Cerebellar cortex (tissue), 1 donor: ENCODE measurements at regions not wholly inside any gene's neighbourhood (a gene's known extent, or its start where the extent isn't known, plus 50 kb on each side); places are given as distances from the start of the nearest gene placed in this dataset.

Experiments used
- DNase-seq: peaks from one replicate; pipeline ENCODE4 v3.0.0-alpha.2; 2015; ENCODE audit warnings: low spot score

- peak; percentile 5 for DNase-seq
Measured at GRCh38 chr5:125175348-125176004, 429.0 kb upstream of the ZNF608 start.

DNA sequence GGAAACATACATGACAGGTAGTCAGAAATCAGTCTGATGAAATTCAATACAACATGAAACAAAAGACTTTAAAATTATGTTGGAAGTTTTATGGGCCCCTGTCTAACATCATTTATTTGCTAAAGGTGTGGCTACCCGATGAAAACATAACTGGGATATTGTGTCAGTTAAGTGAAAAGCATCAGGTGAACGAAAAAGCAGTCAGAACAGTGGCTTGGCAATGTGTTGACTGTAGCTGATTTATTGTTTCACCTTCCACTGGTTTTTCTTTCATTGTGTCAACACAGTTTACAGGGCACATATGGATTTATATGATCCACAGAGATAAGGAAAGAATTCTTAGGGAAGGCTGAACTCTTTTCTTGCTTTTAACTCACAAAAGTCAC lies 429.6 kb upstream of the ZNF608 start:
- peak; percentile 1 for DNase-seq

DNA sequence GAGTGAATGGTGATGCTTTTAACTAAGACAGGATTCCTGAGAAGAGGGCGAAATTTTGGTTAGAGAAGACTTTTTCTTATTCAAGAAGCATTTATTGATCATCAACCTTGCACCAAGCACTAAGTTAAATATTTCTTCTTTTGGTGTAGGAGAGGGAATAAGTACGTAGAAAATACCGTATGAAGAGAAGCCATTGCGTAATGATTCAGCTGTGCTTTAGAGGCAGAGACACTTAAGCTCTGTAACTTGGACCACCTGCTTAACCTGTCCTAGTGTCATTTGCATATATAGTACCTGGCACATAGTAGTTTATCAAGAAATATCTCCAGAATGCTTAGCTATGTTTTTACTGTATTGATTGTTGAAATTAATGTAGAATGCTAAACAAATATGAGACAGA lies 430.9 kb upstream of the ZNF608 start:
- no peak for DNase-seq

DNA sequence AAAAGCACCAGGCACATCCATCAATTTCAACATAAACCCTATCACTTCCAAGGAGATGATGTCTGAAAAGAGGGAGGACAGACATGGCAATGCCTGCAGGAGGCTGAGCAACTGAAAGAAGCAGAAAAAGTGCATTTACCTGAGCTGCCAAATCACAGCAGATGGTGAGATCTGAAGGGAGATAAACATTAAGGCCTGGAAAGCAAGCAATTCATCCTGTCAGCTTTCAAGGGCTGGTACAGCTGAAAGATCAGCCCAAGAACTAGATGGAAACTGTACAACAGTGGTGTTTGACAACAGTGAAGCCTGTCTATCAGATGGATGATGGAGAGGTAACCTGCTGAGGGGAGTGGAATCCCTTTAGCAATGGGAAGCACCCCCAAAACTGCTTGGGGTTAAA lies 433.2 kb upstream of the ZNF608 start:
- DNase-seq, result peak; percentile 92

- no peak for DNase-seq
Measured at GRCh38 chr5:125180231-125180829, 433.9 kb upstream of the ZNF608 start.

DNA sequence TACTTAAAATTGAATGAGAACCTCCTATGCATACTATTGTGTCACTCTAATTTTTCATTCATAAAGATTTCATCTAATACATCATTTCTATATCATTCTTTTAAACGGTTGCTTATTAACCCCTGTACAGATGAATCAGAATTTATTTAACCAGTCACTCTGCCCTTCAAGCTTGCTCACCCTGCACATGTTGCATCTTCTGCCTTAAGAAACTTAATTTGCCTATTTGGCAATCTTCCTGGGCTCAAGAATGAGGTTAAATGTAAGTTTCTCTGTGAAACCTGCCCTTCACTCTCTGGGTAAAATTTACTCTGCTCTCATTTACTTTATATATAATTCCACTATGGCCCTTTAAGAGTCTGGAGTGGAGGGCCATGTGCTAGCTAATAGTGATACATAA lies 434.7 kb upstream of the ZNF608 start:
- DNase-seq, result no peak

DNA sequence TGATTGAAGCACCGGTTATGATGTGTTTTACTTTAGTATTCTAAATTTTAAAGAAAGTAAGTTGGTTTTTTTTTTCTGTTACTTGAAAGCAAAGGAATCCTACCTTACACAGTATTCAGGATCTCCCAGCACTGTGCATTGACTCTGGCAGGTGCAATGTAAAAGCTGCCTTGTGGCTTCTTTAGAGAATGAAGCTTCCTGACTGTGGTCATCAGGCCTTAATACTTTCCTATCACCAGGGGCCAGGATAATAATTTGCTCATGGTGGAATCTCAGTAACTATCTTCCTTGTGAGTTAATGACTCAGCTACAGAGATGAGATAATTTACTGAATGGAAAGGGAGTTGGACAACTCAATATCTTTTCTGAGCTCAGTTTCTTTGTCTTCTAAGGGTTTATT lies 435.5 kb upstream of the ZNF608 start:
- DNase-seq, result no peak

DNA sequence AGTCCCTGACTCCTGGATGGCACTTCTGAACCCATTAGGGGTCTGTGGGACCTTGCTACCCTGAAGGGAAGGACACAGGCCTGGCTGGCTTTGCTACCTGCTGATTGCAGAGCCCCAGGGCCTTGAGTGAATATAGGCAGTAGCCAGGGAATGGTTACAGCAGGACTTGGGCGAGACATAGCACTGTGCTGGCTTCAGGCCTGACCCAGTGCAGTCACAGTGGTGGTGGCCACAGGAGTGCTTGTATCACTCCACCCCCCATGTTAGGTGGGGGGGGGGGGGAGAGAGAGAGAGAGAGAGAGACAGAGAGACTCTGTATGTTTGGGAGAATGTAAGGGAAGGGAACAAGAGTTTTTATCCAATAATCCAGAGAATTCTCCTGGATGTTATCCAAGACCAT lies 439.3 kb upstream of the ZNF608 start:
- no peak for DNase-seq

DNA sequence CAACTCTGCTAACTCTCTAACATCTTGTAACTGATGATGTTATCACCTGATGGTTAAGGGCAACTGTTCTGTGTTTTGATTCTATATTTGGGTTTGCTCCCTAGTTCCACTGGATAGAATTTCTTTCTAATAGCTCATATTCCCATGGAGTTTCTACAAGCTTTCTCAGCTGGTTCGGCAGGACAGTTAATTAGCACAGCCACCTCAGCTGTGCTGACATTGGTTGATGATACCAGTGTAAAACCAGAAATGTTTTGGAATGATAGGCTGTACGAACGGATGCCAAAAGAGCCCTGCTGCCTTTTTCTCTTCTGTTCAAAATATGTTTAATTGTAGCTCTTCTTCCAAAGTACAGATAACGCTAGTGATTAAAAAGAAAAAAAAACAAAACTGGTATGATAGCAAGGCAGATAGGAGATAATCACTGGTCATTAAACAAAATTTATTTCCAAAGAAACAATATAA lies 440.5 kb upstream of the ZNF608 start:
- peak; percentile 67 for DNase-seq

DNA sequence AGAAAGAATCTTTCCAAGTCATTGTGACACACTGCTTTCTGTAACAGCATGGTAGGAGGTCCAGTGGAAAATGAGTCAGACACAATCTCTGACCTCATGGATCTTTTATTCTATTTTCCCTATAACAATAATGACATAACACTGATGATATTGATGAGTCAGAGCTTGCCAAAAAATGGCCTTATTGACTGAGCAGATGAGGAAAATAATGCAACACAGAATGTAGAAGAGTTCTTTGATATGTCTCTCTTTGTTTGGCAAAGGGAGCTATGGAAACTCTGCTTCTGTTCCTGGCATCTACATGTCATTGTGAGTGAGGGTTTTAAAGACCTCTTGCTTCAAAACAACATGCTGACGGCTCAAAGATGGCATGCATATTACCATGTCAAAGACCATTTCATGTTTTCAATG lies 443.1 kb upstream of the ZNF608 start:
- no peak for DNase-seq

GRCh38 chr5:125190232-125191087 lies 444.0 kb upstream of the ZNF608 start:
- no peak for DNase-seq

GRCh38 chr5:125194883-125195282 lies 448.4 kb upstream of the ZNF608 start:
- no peak for DNase-seq

DNA sequence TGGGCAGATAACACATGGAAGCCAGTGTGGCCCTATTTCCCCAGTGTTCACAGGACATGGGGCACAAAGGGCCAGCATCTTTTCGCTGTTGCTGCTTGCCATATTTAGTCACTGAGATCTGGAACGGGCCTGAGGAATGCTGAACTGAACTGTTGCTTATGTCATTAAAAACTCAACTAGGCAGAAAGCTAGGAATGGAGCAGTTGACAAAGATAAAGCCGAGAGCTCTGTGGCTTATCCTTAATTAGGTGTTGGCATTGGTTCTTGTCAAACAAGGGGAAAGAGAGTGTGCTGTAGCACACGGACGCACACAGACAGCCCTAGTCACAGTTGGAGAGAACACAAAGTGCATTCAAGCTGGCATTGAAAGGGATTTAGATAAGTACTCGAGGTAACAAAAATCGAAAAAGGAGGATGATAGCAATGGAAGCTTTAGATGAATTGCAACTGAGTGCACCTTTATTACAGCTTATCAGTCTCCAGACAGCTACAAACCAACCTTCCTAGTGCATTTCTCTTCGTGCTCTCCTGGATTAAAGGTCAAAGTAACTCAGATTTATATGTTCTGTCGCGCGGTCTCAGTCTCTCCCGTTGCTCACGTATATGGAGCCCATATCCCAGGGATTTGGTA lies 450.2 kb upstream of the ZNF608 start:
- DNase-seq, result peak; percentile 81

DNA sequence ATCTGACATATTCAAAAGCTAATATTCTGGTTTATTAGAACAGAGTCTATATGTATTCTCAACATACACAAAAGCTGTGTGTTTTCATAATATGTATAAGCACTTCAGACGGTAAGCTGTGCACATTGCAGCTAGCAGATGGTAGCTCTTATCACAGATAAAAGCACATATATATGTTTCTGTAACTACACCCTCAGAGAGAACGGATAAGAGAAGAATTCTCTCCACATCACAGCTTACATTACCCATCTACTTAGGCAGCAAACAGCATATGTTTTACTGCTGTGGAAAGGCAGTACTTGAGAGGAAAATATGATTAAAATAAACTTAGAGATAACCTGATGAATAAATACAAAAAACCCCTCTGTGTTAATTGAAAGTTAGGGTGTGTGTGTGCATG lies 450.9 kb upstream of the ZNF608 start:
- DNase-seq, result no peak

- peak; percentile 96 for DNase-seq
Measured at GRCh38 chr5:125198270-125198974, 452.0 kb upstream of the ZNF608 start.

- DNase-seq, result no peak
Measured at GRCh38 chr5:125199373-125199772, 452.9 kb upstream of the ZNF608 start.

DNA sequence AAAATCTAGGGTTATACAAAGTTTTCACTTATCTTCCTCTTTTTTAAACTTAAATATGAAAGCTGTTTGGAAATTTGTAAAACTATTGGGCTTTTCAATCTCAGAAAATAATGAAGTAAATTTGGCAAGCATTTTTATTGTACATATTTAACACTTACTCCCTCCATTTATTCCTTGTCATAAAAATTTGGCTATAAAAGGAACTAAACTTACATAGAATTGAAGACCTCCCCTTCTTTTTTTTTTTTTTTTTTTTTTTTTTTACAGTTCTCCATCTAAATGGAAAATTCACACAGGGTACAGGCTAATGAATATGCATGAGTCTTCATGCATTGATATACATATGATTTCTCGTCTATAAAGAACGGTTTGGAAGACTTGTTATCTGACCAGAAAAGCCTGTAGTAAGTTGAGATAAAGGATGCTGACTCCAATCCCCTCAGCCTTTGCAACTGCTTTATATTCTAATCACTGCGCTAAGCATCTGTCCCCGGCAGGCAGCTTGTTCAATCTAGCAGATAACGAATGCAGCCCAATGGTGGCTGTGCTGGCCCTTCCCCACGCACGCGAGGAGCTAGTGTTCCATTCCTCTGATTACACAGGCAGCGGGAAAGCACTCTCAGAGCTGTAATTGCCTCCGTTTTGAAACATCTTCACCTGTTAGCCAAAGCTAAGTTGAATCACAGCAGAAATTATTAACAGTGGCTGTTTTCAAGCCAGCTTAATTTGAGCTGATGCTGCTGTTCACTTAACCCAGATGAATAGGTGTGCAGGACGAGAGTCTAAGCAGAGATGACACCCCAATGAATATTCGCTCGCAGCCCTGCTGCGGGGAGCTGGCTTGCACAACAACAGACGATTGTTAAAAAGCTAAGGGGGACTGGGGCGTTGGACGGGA lies 453.8 kb upstream of the ZNF608 start:
- peak; percentile 60 for DNase-seq

- DNase-seq, result peak; percentile 21
Measured at GRCh38 chr5:125200866-125201373, 454.5 kb upstream of the ZNF608 start.

DNA sequence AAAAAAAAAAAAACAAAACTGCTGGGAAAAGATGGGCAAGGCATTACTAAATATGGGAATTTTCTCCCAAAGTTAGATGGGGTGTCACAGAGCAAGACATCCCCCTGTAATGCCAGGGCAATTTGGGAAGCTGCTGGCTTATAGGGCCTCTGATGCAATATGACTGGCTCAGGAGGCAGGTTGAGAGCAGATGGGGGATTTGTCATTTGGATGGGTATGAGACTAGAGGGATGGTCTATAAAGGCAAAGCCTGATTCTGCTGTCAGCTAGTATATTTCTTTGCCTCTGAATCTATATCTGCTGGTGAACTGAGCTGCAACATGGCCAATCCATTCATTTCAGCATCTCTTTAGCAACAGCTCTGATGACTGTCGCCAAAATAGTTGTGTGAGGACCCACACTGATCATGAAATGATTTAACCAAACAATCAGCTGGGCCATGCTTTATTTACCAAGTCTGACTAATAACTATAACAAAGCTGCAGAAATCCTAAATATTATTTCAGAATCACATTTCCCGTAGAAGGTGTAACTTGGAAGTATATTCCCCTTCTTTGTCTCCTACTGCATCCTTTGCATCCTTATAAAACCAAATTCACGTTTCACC lies 455.1 kb upstream of the ZNF608 start:
- DNase-seq, result no peak

- DNase-seq, result no peak
Measured at GRCh38 chr5:125202353-125202752, 455.9 kb upstream of the ZNF608 start.
